ENCODE measurements at regions not wholly inside any gene's neighbourhood (a gene's known extent, or its start where the extent isn't known, plus 50 kb on each side); places are given as distances from the start of the nearest gene placed in this dataset.

- H3K27me3 ChIP-seq (replicated peaks; ENCODE audit: insufficient read depth) = no peaks in the 10 kb centered on the region
- no peak overlapping the region for H3K27ac ChIP-seq
- DNase-seq = no peak
- WGBS, 2 experiments (ENCODE audit: low coverage in 1 of 2, low lambda C conversion rate in 2 of 2, missing lambda C conversion rate in 2 of 2) = 7 to 9% methylated on average over 1 of the region's 1 CpG
- H3K9ac ChIP-seq = no peak overlapping the region
- in situ Hi-C loops (cut with MboI) = no loop called here
- H4K20me1 ChIP-seq (ENCODE audit: insufficient read depth) = no peaks in the 10 kb centered on the region
- H3K36me3 ChIP-seq (ENCODE audit: low read depth) = no peaks in the 10 kb centered on the region
- no peak overlapping the region for H3K4me3 ChIP-seq
- no peaks in the 10 kb centered on the region for H3F3A ChIP-seq (ENCODE audit: insufficient read depth)
- no peaks in the 10 kb centered on the region for H3K9me2 ChIP-seq (ENCODE audit: insufficient read depth)
- no peak overlapping the region for H3K4me2 ChIP-seq (ENCODE audit: unreplicated experiment)
- no peak overlapping the region for H2AFZ ChIP-seq
- H3K9me3 ChIP-seq (ENCODE audit: low read depth) = no peaks in the 10 kb centered on the region
- H3K4me1 ChIP-seq (ENCODE audit: insufficient read depth) = no peaks in the 10 kb centered on the region
- H3K79me2 ChIP-seq (ENCODE audit: insufficient read depth) = no peaks in the 10 kb centered on the region
- TF ChIP-seq EZH2 (IDR thresholded peaks at IDR 0.05; ENCODE audit: insufficient read depth, poor library complexity, severe bottlenecking) = no peak
- no peak for TF ChIP-seq EZH2phosphoT487 (IDR thresholded peaks at IDR 0.05; ENCODE audit: insufficient read depth, low read depth)
Measured at GRCh38 chr6:164276211-164276610, 861.7 kb downstream of the QKI start.

GRCh38 chr6:164275773-164276172 lies 861.3 kb downstream of the QKI start:
- H4K20me1 ChIP-seq (ENCODE audit: insufficient read depth) = no peaks in the 10 kb centered on the region
- in situ Hi-C loops (cut with MboI) = no loop called here

GRCh38 chr6:164274493-164274892 lies 860.0 kb downstream of the QKI start:
- TF ChIP-seq EZH2 (IDR thresholded peaks at IDR 0.05; ENCODE audit: insufficient read depth, poor library complexity, severe bottlenecking) (no peak), EZH2phosphoT487 (IDR thresholded peaks at IDR 0.05; ENCODE audit: insufficient read depth, low read depth) (no peak)
- WGBS, 2 experiments (ENCODE audit: low coverage in 1 of 2, low lambda C conversion rate in 2 of 2, missing lambda C conversion rate in 2 of 2) = 25 to 58% methylated on average over 2 of the region's 2 CpGs
- Histone ChIP-seq H3K4me2 (ENCODE audit: unreplicated experiment) (no peak overlapping the region), H3K4me3 (no peak overlapping the region), H3K4me1 (ENCODE audit: insufficient read depth) (no peaks in the 10 kb centered on the region), H3K36me3 (ENCODE audit: low read depth) (no peaks in the 10 kb centered on the region), H4K20me1 (ENCODE audit: insufficient read depth) (no peaks in the 10 kb centered on the region), H3K9me2 (ENCODE audit: insufficient read depth) (no peaks in the 10 kb centered on the region), H3K27me3 (replicated peaks; ENCODE audit: insufficient read depth) (no peaks in the 10 kb centered on the region), H3K79me2 (ENCODE audit: insufficient read depth) (no peaks in the 10 kb centered on the region), H3K9ac (no peak overlapping the region), H3K9me3 (ENCODE audit: low read depth) (no peaks in the 10 kb centered on the region), H2AFZ (no peak overlapping the region), H3F3A (ENCODE audit: insufficient read depth) (no peaks in the 10 kb centered on the region), H3K27ac (no peak overlapping the region)
- DNase-seq = no peak
- in situ Hi-C loops (cut with MboI) = no loop called here

More at GRCh38 chr6:164275773-164276172, 861.3 kb downstream of the QKI start:
- no peak overlapping the region for H2AFZ ChIP-seq
- H3K4me2 ChIP-seq (ENCODE audit: unreplicated experiment) = no peak overlapping the region
- no peak overlapping the region for H3K9ac ChIP-seq
- no peaks in the 10 kb centered on the region for H3K9me2 ChIP-seq (ENCODE audit: insufficient read depth)
- H3K27ac ChIP-seq = no peak overlapping the region
- no peak overlapping the region for H3K4me3 ChIP-seq
- no peaks in the 10 kb centered on the region for H3K4me1 ChIP-seq (ENCODE audit: insufficient read depth)
- no peaks in the 10 kb centered on the region for H3K9me3 ChIP-seq (ENCODE audit: low read depth)
- no peaks in the 10 kb centered on the region for H3K79me2 ChIP-seq (ENCODE audit: insufficient read depth)
- WGBS, 2 experiments (ENCODE audit: low coverage in 1 of 2, low lambda C conversion rate in 2 of 2, missing lambda C conversion rate in 2 of 2) = 32 to 40% methylated on average over 1 of the region's 1 CpG
- no peaks in the 10 kb centered on the region for H3F3A ChIP-seq (ENCODE audit: insufficient read depth)
- no peak for DNase-seq
- TF ChIP-seq EZH2phosphoT487 (IDR thresholded peaks at IDR 0.05; ENCODE audit: insufficient read depth, low read depth) = no peak
- no peak for TF ChIP-seq EZH2 (IDR thresholded peaks at IDR 0.05; ENCODE audit: insufficient read depth, poor library complexity, severe bottlenecking)
- no peaks in the 10 kb centered on the region for H3K36me3 ChIP-seq (ENCODE audit: low read depth)
- H3K27me3 ChIP-seq (replicated peaks; ENCODE audit: insufficient read depth) = no peaks in the 10 kb centered on the region

GRCh38 chr6:164273491-164273890 lies 859.0 kb downstream of the QKI start:
- H3K79me2 ChIP-seq (ENCODE audit: insufficient read depth) = no peaks in the 10 kb centered on the region
- no peak for DNase-seq
- no peak overlapping the region for H3K27ac ChIP-seq
- TF ChIP-seq EZH2 (IDR thresholded peaks at IDR 0.05; ENCODE audit: insufficient read depth, poor library complexity, severe bottlenecking) (no peak), EZH2phosphoT487 (IDR thresholded peaks at IDR 0.05; ENCODE audit: insufficient read depth, low read depth) (no peak)
- no peaks in the 10 kb centered on the region for H3F3A ChIP-seq (ENCODE audit: insufficient read depth)
- no peak overlapping the region for H3K9ac ChIP-seq
- no peaks in the 10 kb centered on the region for H3K27me3 ChIP-seq (replicated peaks; ENCODE audit: insufficient read depth)
- no peak overlapping the region for H3K4me3 ChIP-seq
- no peaks in the 10 kb centered on the region for H4K20me1 ChIP-seq (ENCODE audit: insufficient read depth)
- no peaks in the 10 kb centered on the region for H3K36me3 ChIP-seq (ENCODE audit: low read depth)
- no peaks in the 10 kb centered on the region for H3K9me3 ChIP-seq (ENCODE audit: low read depth)
- no peak overlapping the region for H2AFZ ChIP-seq
- in situ Hi-C loops (cut with MboI) = no loop called here
- H3K9me2 ChIP-seq (ENCODE audit: insufficient read depth) = no peaks in the 10 kb centered on the region
- 57 to 59% methylated on average over 3 of the region's 3 CpGs for WGBS, 2 experiments (ENCODE audit: low coverage in 1 of 2, low lambda C conversion rate in 2 of 2, missing lambda C conversion rate in 2 of 2)
- no peaks in the 10 kb centered on the region for H3K4me1 ChIP-seq (ENCODE audit: insufficient read depth)
- no peak overlapping the region for H3K4me2 ChIP-seq (ENCODE audit: unreplicated experiment)

GRCh38 chr6:164266851-164267250 lies 852.3 kb downstream of the QKI start:
- Histone ChIP-seq H3K36me3 (ENCODE audit: low read depth) (no peaks in the 10 kb centered on the region), H3K9me3 (ENCODE audit: low read depth) (no peaks in the 10 kb centered on the region), H3K4me2 (ENCODE audit: unreplicated experiment) (no peak overlapping the region), H3K9ac (no peak overlapping the region), H3K4me3 (no peak overlapping the region), H4K20me1 (ENCODE audit: insufficient read depth) (no peaks in the 10 kb centered on the region), H2AFZ (no peak overlapping the region), H3K79me2 (ENCODE audit: insufficient read depth) (no peaks in the 10 kb centered on the region), H3K4me1 (ENCODE audit: insufficient read depth) (no peaks in the 10 kb centered on the region), H3F3A (ENCODE audit: insufficient read depth) (no peaks in the 10 kb centered on the region), H3K27ac (no peak overlapping the region), H3K9me2 (ENCODE audit: insufficient read depth) (no peaks in the 10 kb centered on the region), H3K27me3 (replicated peaks; ENCODE audit: insufficient read depth) (no peaks in the 10 kb centered on the region)
- 14% methylated on average over 3 of the region's 3 CpGs for WGBS, 2 experiments (ENCODE audit: low coverage in 1 of 2, low lambda C conversion rate in 2 of 2, missing lambda C conversion rate in 2 of 2)
- no peak for TF ChIP-seq EZH2phosphoT487 (IDR thresholded peaks at IDR 0.05; ENCODE audit: insufficient read depth, low read depth)
- in situ Hi-C loops (cut with MboI) = no loop called here
- DNase-seq = no peak
